WERI-Rb-1 (cell line): ENCODE measurements at regions not wholly inside any gene's neighbourhood (a gene's known extent, or its start where the extent isn't known, plus 50 kb on each side); places are given as distances from the start of the nearest gene placed in this dataset.

ENCODE experiments used
- DNase-seq: peaks from one replicate; pipeline ENCODE4 v3.0.0-alpha.2; 2020
- H3K27ac ChIP-seq: fragments of 250-450 bp; sonication (Bioruptor Pico); 2 replicates; pipeline ENCODE4 v1.5.1; 2020; ENCODE audit warnings: mild to moderate bottlenecking, moderate library complexity
- H3K27me3 ChIP-seq: fragments of 250-450 bp; sonication (Bioruptor Pico); 2 replicates; pipeline ENCODE4 v1.5.1; 2021; ENCODE audit warnings: mild to moderate bottlenecking, low read depth, moderate library complexity; ENCODE audit not compliant: insufficient read depth, severe bottlenecking
- H3K36me3 ChIP-seq: fragments of 250-450 bp; sonication (Bioruptor Pico); 2 replicates; pipeline ENCODE4 v1.5.1; 2020; ENCODE audit warnings: mild to moderate bottlenecking, moderate library complexity
- H3K4me3 ChIP-seq: 2 replicates; pipeline ENCODE4 v1.5.1; 2011; ENCODE audit warnings: low read depth, mild to moderate bottlenecking, control low read depth, low read length
- H3K9me3 ChIP-seq: fragments of 250-450 bp; sonication (Bioruptor Pico); 2 replicates; pipeline ENCODE4 v1.5.1; 2021; ENCODE audit warnings: mild to moderate bottlenecking, moderate library complexity; ENCODE audit not compliant: severe bottlenecking
- CTCF ChIP-seq: IDR thresholded peaks from 2 replicates; pipeline ENCODE4 v1.5.1; 2011; ENCODE audit warnings: low read depth, mild to moderate bottlenecking, control low read depth, inconsistent platforms, low read length

- Histone ChIP-seq H3K27ac (no peak overlapping the region), H3K9me3 (no peaks in the 10 kb centered on the region), H3K27me3 (no peaks in the 10 kb centered on the region), H3K4me3 (no peak overlapping the region), H3K36me3 (no peaks in the 10 kb centered on the region)
- TF ChIP-seq CTCF, result no peak
- no peak for DNase-seq
Measured at GRCh38 chr1:25094229-25094628, 138.1 kb downstream of the SYF2 start.

- Histone ChIP-seq H3K9me3 (no peaks in the 10 kb centered on the region), H3K36me3 (no peaks in the 10 kb centered on the region), H3K27ac (peak overlapping the region; percentile 32; the same call in 1 of the 2 replicates), H3K27me3 (no peaks in the 10 kb centered on the region), H3K4me3 (no peak overlapping the region)
- TF ChIP-seq CTCF, result no peak
- DNase-seq, result peak; percentile 52
Measured at GRCh38 chr1:25091658-25092057, 140.6 kb downstream of the SYF2 start.

- H3K4me3 ChIP-seq, result no peak overlapping the region
- no peaks in the 10 kb centered on the region for H3K9me3 ChIP-seq
- no peak for TF ChIP-seq CTCF
- H3K27me3 ChIP-seq, result no peaks in the 10 kb centered on the region
- no peaks in the 10 kb centered on the region for H3K36me3 ChIP-seq
- peak overlapping the region; percentile 32; the same call in 1 of the 2 replicates for H3K27ac ChIP-seq
- DNase-seq, result no peak
Measured at GRCh38 chr1:25090707-25091422, 141.4 kb downstream of the SYF2 start.

GRCh38 chr1:25089772-25090171 lies 142.5 kb downstream of the SYF2 start:
- Histone ChIP-seq H3K27ac (no peak overlapping the region), H3K27me3 (no peaks in the 10 kb centered on the region), H3K4me3 (no peak overlapping the region), H3K36me3 (no peaks in the 10 kb centered on the region), H3K9me3 (no peaks in the 10 kb centered on the region)
- no peak for DNase-seq
- TF ChIP-seq CTCF, result no peak

GRCh38 chr1:25088946-25089345 lies 143.4 kb downstream of the SYF2 start:
- DNase-seq, result no peak
- H3K9me3 ChIP-seq, result no peaks in the 10 kb centered on the region
- no peak overlapping the region for H3K4me3 ChIP-seq
- no peaks in the 10 kb centered on the region for H3K27me3 ChIP-seq
- H3K36me3 ChIP-seq, result no peaks in the 10 kb centered on the region
- peak; percentile 28 for TF ChIP-seq CTCF
- H3K27ac ChIP-seq, result no peak overlapping the region
